Activated CD4-positive, alpha-beta T cell treated with anti-CD3 and anti-CD28 coated beads, Interleukin-2, Interleukin-6, amounts not matched to agents 100 ng/mL and 50 ng/mL, durations not matched to agents 16 hours and 8 hours (primary cell): ENCODE measurements at regions not wholly inside any gene's neighbourhood (a gene's known extent, or its start where the extent isn't known, plus 50 kb on each side); places are given as distances from the start of the nearest gene placed in this dataset.
"Not testable (repeated sequence)": the region's sequence is repeated elsewhere in the genome, so short reads cannot be mapped to it uniquely, and the experiment has no call there.

Experiments used
- DNase-seq: peaks from one replicate; pipeline ENCODE4 v3.0.0-alpha.2; 2020

- no peak for DNase-seq
These were observed 88.6 kb upstream of the MXRA5 start for GRCh38 chrX:3435057-3435456.

- DNase-seq: no peak
These were observed 82.3 kb upstream of the MXRA5 start for GRCh38 chrX:3428792-3429191.

GRCh38 chrX:3426552-3426951 lies 80.1 kb upstream of the MXRA5 start:
- DNase-seq: no peak

- no peak for DNase-seq
These were observed 78.6 kb upstream of the MXRA5 start for GRCh38 chrX:3425031-3425430.

- DNase-seq: no peak
These were observed 73.9 kb upstream of the MXRA5 start for GRCh38 chrX:3420316-3420715.

GRCh38 chrX:3415011-3415410 lies 68.6 kb upstream of the MXRA5 start:
- no peak for DNase-seq

- DNase-seq: not testable (repeated sequence)
These were observed 65.2 kb upstream of the MXRA5 start for GRCh38 chrX:3411626-3412025.

- not testable (repeated sequence) for DNase-seq
These were observed 63.5 kb upstream of the MXRA5 start for GRCh38 chrX:3409936-3410335.

GRCh38 chrX:3407781-3408180 lies 61.3 kb upstream of the MXRA5 start:
- no peak for DNase-seq

GRCh38 chrX:3407121-3407520 lies 60.7 kb upstream of the MXRA5 start:
- DNase-seq: no peak

- no peak for DNase-seq
These were observed 57.3 kb upstream of the MXRA5 start for GRCh38 chrX:3403748-3404147.
